ENCODE measurements at regions not wholly inside any gene's neighbourhood (a gene's known extent, or its start where the extent isn't known, plus 50 kb on each side); places are given as distances from the start of the nearest gene placed in this dataset.

DNA sequence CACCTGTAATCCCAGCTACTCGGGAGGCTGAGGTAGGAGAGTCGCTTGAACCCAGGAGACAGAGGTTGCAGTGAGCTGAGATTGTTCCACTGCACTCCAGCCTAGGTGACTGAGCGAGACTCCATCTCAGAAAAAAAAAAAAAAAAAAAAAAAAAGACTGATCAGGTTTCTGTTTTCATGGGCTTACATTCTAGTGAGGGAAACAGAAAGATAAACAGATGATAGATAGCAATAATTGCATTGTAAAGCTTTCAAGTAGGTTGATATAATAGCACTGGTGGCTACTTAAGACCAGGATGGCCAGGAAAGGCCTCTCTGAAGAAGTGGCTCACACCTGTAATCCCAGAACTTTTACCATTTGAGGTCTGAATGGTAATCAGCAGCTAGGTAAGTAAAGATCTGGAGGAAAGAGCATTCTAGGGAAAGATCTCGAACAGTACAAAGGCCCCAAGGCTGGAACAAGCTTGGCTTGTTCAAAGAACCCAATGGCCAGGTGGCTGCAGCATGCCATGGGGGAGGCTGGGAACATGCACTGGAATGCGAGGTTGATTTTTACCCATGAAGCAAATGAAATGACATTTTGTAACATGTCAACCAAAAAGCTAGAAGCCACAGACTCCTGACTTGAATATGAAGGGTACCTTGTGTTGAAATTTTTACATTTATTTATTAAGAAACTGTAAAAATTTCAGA, 108.3 kb upstream of the DHX40 start:
- no peak overlapping the region for H3K27ac ChIP-seq (ENCODE audit: low read depth, low read length)
- H3K9me2 ChIP-seq (replicated peaks; ENCODE audit: control insufficient read depth, low read length) = no peaks in the 10 kb centered on the region
- H3K36me3 ChIP-seq (ENCODE audit: control insufficient read depth, low read length) = no peaks in the 10 kb centered on the region
- H3K4me2 ChIP-seq (ENCODE audit: low read length) = no peak overlapping the region
- TF ChIP-seq, protein P1, sequence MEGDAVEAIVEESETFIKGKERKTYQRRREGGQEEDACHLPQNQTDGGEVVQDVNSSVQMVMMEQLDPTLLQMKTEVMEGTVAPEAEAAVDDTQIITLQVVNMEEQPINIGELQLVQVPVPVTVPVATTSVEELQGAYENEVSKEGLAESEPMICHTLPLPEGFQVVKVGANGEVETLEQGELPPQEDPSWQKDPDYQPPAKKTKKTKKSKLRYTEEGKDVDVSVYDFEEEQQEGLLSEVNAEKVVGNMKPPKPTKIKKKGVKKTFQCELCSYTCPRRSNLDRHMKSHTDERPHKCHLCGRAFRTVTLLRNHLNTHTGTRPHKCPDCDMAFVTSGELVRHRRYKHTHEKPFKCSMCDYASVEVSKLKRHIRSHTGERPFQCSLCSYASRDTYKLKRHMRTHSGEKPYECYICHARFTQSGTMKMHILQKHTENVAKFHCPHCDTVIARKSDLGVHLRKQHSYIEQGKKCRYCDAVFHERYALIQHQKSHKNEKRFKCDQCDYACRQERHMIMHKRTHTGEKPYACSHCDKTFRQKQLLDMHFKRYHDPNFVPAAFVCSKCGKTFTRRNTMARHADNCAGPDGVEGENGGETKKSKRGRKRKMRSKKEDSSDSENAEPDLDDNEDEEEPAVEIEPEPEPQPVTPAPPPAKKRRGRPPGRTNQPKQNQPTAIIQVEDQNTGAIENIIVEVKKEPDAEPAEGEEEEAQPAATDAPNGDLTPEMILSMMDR (IDR thresholded peaks at IDR 0.05; ENCODE audit: low read depth, low read length, poor library complexity, severe bottlenecking) = no peak
- no peak for TF ChIP-seq EZH2phosphoT487 (IDR thresholded peaks at IDR 0.05; ENCODE audit: borderline replicate concordance, low read length)
- no peaks in the 10 kb centered on the region for H3K4me1 ChIP-seq (ENCODE audit: control insufficient read depth, low read length)
- H4K20me1 ChIP-seq (ENCODE audit: control insufficient read depth, insufficient read depth, low read depth, low read length) = no peaks in the 10 kb centered on the region
- H3K9me3 ChIP-seq (ENCODE audit: control insufficient read depth, insufficient read depth, low read length) = no peaks in the 10 kb centered on the region
- H3K27me3 ChIP-seq (ENCODE audit: control insufficient read depth, low read length) = peaks cover 9% of the 10 kb centered on the region
- no peaks in the 10 kb centered on the region for H3F3A ChIP-seq (ENCODE audit: control insufficient read depth, insufficient read depth)
- H3K4me3 ChIP-seq (ENCODE audit: low read length) = no peak overlapping the region
- H3K79me2 ChIP-seq (ENCODE audit: control insufficient read depth, low read length) = no peaks in the 10 kb centered on the region

DNA sequence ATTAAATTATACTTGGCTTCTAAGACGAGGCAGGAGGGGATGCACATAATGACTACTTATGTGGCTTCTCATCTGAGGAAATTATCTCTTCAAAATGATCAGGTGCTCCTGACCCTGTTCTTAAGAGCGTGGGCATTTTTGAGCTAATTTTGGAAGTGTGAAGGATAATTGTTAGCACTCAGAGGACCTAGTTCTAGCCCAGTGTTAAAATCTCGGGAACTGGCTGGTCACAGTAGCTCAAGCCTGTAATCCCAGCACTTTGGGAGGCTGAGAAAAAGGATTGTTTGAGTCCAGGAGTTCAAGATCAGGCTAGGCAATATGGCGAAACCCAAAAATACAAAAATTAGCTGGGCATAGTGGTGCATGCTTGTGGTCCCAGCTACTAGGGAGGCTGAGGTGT, 103.0 kb upstream of the DHX40 start:
- H3K4me3 ChIP-seq (ENCODE audit: low read length) = no peak overlapping the region
- no peaks in the 10 kb centered on the region for H3F3A ChIP-seq (ENCODE audit: control insufficient read depth, insufficient read depth)
- H3K9me2 ChIP-seq (replicated peaks; ENCODE audit: control insufficient read depth, low read length) = no peaks in the 10 kb centered on the region
- peaks cover 9% of the 10 kb centered on the region for H3K27me3 ChIP-seq (ENCODE audit: control insufficient read depth, low read length)
- no peaks in the 10 kb centered on the region for H3K4me1 ChIP-seq (ENCODE audit: control insufficient read depth, low read length)
- no peak overlapping the region for H3K4me2 ChIP-seq (ENCODE audit: low read length)
- H3K36me3 ChIP-seq (ENCODE audit: control insufficient read depth, low read length) = no peaks in the 10 kb centered on the region
- no peaks in the 10 kb centered on the region for H3K79me2 ChIP-seq (ENCODE audit: control insufficient read depth, low read length)
- H4K20me1 ChIP-seq (ENCODE audit: control insufficient read depth, insufficient read depth, low read depth, low read length) = no peaks in the 10 kb centered on the region
- H3K27ac ChIP-seq (ENCODE audit: low read depth, low read length) = no peak overlapping the region
- TF ChIP-seq, protein P1 (IDR thresholded peaks at IDR 0.05; ENCODE audit: low read depth, low read length, poor library complexity, severe bottlenecking) = no peak
- TF ChIP-seq EZH2phosphoT487 (IDR thresholded peaks at IDR 0.05; ENCODE audit: borderline replicate concordance, low read length) = no peak
- H3K9me3 ChIP-seq (ENCODE audit: control insufficient read depth, insufficient read depth, low read length) = no peaks in the 10 kb centered on the region

DNA sequence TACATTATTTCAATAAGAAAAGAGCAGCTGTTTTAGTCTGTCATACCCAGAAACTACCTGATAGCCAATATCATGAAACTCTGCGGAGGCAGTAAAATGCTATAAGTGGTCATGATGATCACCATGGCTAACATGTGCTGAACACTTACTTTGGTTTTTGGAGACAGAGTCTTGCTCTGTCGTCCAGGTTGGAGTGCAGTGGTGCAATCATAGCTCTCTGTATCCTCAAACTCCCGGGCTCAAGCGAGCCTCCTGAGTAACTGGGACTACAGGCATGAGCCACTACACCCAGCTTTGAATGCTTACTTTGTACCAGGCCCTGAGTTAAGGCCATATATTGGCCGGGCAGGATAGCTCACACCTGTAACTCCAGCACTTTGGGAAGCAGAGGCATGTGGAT, 101.2 kb upstream of the DHX40 start:
- Histone ChIP-seq H3F3A (ENCODE audit: control insufficient read depth, insufficient read depth) (no peaks in the 10 kb centered on the region), H3K4me3 (ENCODE audit: low read length) (no peak overlapping the region), H3K9me2 (replicated peaks; ENCODE audit: control insufficient read depth, low read length) (no peaks in the 10 kb centered on the region), H3K79me2 (ENCODE audit: control insufficient read depth, low read length) (no peaks in the 10 kb centered on the region), H3K27me3 (ENCODE audit: control insufficient read depth, low read length) (peaks cover 13% of the 10 kb centered on the region), H3K27ac (ENCODE audit: low read depth, low read length) (no peak overlapping the region), H4K20me1 (ENCODE audit: control insufficient read depth, insufficient read depth, low read depth, low read length) (no peaks in the 10 kb centered on the region), H3K4me1 (ENCODE audit: control insufficient read depth, low read length) (no peaks in the 10 kb centered on the region), H3K36me3 (ENCODE audit: control insufficient read depth, low read length) (no peaks in the 10 kb centered on the region), H3K4me2 (ENCODE audit: low read length) (no peak overlapping the region), H3K9me3 (ENCODE audit: control insufficient read depth, insufficient read depth, low read length) (no peaks in the 10 kb centered on the region)
- TF ChIP-seq, protein P1 (IDR thresholded peaks at IDR 0.05; ENCODE audit: low read depth, low read length, poor library complexity, severe bottlenecking) = no peak
- TF ChIP-seq EZH2phosphoT487 (IDR thresholded peaks at IDR 0.05; ENCODE audit: borderline replicate concordance, low read length) = no peak
